CD8-positive, alpha-beta memory T cell (primary cell): ENCODE measurements at regions not wholly inside any gene's neighbourhood (a gene's known extent, or its start where the extent isn't known, plus 50 kb on each side); places are given as distances from the start of the nearest gene placed in this dataset.

Experiments used
- CTCF ChIA-PET: fragments of 350-600 bp; sonication (Branson Sonifier 250); formaldehyde crosslinking; loops from one replicate; lab custom pipeline; 2021; ENCODE audit warnings: antibody characterized with exemption; lab: Charles Lee
- POLR2A ChIA-PET: fragments of 350-600 bp; sonication (Branson Sonifier 250); formaldehyde crosslinking; loops from one replicate; lab custom pipeline; 2021; ENCODE audit warnings: antibody characterized with exemption; lab: Charles Lee
- DNase-seq, 5 donors: peaks; one replicate each; pipeline versions ENCODE4 v3.0.0 to v3.0.0-alpha.2; 2020 to 2022; ENCODE audit warnings: mixed read lengths in 1 of 5
- H3K27ac ChIP-seq: one replicate; pipeline ENCODE4 v1.7.0; 2013; ENCODE audit warnings: low read depth, mild to moderate bottlenecking, low read length, moderate library complexity
- H3K27me3 ChIP-seq: 2 replicates; pipeline ENCODE4 v1.7.0; 2013; ENCODE audit warnings: low read length, mild to moderate bottlenecking; ENCODE audit not compliant: insufficient read depth, poor library complexity, severe bottlenecking
- H3K36me3 ChIP-seq: 2 replicates; pipeline ENCODE4 v1.7.0; 2013; ENCODE audit warnings: mild to moderate bottlenecking, low read length, moderate library complexity; ENCODE audit not compliant: insufficient read depth
- H3K4me1 ChIP-seq: 2 replicates; pipeline ENCODE4 v1.7.0; 2013; ENCODE audit warnings: mild to moderate bottlenecking, low read length, moderate library complexity; ENCODE audit not compliant: insufficient read depth
- H3K4me3 ChIP-seq: 2 replicates; pipeline ENCODE4 v1.7.0; 2013; ENCODE audit warnings: mild to moderate bottlenecking, low read length
- H3K9me3 ChIP-seq: 2 replicates; pipeline ENCODE4 v1.7.0; 2013; ENCODE audit warnings: mild to moderate bottlenecking, low read length
- H3K27ac Mint-ChIP-seq, 8 donors: one replicate each; pipeline ENCODE4 v1.8.0; 2020 to 2021; ENCODE audit warnings: mixed read lengths in 8 of 8, mild to moderate bottlenecking in 6 of 8, inconsistent platforms in 3 of 8, moderate library complexity in 3 of 8
- H3K27me3 Mint-ChIP-seq, 2 donors: one replicate each; pipeline ENCODE4 v1.8.0; 2020 to 2021; ENCODE audit warnings: mixed read lengths in 2 of 2, mild to moderate bottlenecking in 1 of 2, moderate library complexity in 1 of 2
- H3K36me3 Mint-ChIP-seq, 3 donors: one replicate each; pipeline ENCODE4 v1.8.0; 2020 to 2021; ENCODE audit warnings: mixed read lengths in 3 of 3, inconsistent platforms in 1 of 3, mild to moderate bottlenecking in 1 of 3
- H3K4me1 Mint-ChIP-seq, 3 donors: one replicate each; pipeline ENCODE4 v1.8.0; 2020 to 2021; ENCODE audit warnings: mixed read lengths in 3 of 3, inconsistent platforms in 1 of 3, mild to moderate bottlenecking in 1 of 3
- H3K4me3 Mint-ChIP-seq, 7 donors: one replicate each; pipeline ENCODE4 v1.8.0; 2020 to 2021; ENCODE audit warnings: mixed read lengths in 7 of 7, mild to moderate bottlenecking in 6 of 7, moderate library complexity in 4 of 7, inconsistent platforms in 2 of 7
- H3K9me3 Mint-ChIP-seq, 5 donors: one replicate each; pipeline ENCODE4 v1.8.0; 2020 to 2022; ENCODE audit warnings: mixed read lengths in 5 of 5, mild to moderate bottlenecking in 3 of 5, moderate library complexity in 2 of 5, inconsistent platforms in 1 of 5

GRCh38 chr16:22681554-22682291 lies 132.2 kb upstream of the HS3ST2 start:
- DNase-seq, result no peak
- H3K4me3 Mint-ChIP-seq, result no peak overlapping the region
- H3K36me3 Mint-ChIP-seq, result peaks cover 0 to 4% (median 0%) of the 10 kb centered on the region in 3 donors
- Histone ChIP-seq H3K27ac (no peak overlapping the region), H3K4me1 (no peaks in the 10 kb centered on the region), H3K36me3 (no peaks in the 10 kb centered on the region), H3K27me3 (no peaks in the 10 kb centered on the region), H3K4me3 (no peak overlapping the region), H3K9me3 (no peaks in the 10 kb centered on the region)
- H3K27ac Mint-ChIP-seq, result no peak overlapping the region
- H3K27me3 Mint-ChIP-seq, result peaks cover 13 to 22% of the 10 kb centered on the region in 2 donors
- peaks cover 0 to 3% (median 2%) of the 10 kb centered on the region in 5 donors for H3K9me3 Mint-ChIP-seq
- ChIA-PET POLR2A (no interaction called here), CTCF (no interaction called here)
- peaks cover 6 to 9% (median 9%) of the 10 kb centered on the region in 3 donors for H3K4me1 Mint-ChIP-seq

DNA sequence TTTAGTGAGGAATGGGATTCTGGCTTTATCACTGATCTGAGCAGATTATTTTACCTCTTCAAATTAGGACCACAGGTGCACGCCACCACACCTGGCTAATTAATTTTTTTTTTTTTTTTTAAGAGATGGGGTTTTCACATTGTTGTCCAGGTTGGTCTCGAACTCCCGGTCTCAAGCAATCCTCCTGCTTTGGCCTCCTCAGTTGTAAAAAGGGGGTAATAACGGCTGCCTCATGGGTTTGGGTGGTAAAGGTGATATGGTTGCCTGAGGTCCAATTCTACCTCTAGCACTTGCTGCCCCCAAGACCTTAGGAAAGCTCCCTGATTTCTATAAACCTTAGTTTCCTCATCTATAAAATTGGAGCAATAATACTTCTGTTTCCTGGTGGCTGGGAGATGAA lies 130.7 kb upstream of the HS3ST2 start:
- Mint-ChIP-seq H3K4me3 (no peak overlapping the region), H3K27ac (no peak overlapping the region), H3K9me3 (peaks cover 3 to 10% (median 6%) of the 10 kb centered on the region in 5 donors), H3K36me3 (peaks cover 0 to 7% (median 0%) of the 10 kb centered on the region in 3 donors), H3K27me3 (peaks cover 10 to 20% of the 10 kb centered on the region in 2 donors), H3K4me1 (peaks cover 6 to 9% (median 9%) of the 10 kb centered on the region in 3 donors)
- POLR2A ChIA-PET, result no interaction called here
- H3K27ac ChIP-seq, result no peak overlapping the region
- CTCF ChIA-PET, result no interaction called here
- no peaks in the 10 kb centered on the region for H3K4me1 ChIP-seq
- DNase-seq, result no peak
- H3K27me3 ChIP-seq, result no peaks in the 10 kb centered on the region
- no peaks in the 10 kb centered on the region for H3K36me3 ChIP-seq
- no peak overlapping the region for H3K4me3 ChIP-seq
- H3K9me3 ChIP-seq, result no peaks in the 10 kb centered on the region

DNA sequence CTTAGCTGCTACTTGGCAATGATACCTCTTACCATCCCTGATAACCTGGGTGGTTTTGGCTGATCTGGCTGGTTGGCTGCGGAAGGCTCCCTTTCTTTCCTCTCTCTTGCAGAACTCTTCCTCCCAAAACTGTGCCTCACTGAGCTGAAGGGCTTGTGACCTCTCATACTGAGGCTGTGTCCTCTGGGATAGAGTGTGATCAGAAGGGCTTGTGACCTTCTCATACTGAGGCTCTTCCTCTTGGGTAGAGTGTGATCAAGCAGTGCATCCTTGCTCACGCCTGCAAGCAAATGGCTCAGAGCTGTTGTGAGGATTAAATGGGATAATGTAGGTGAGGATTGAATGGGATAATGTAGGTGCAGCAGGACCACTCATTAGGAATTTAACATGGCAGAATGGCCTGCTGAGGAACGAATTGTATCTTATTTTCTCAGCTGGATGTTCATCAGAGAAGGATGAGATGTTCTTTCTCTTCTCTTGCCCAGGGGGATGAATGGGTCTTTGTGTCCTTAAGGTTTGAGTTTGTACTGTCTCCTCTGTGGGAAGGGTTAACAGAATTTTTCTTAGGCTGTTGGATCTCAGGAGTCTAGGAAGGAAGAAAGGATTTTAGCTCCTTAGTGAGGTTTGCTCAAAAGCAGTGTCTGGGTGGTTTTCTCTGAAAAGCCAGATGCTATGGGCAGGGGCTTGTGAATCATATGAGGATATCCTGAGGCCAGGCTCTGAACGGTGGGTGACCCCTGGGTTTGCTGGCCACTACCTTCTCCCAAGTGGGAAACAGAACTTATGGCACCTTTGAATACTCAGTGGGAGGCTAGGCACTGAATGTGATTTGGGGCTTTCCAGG lies 130.0 kb upstream of the HS3ST2 start:
- H3K27ac ChIP-seq, result no peak overlapping the region
- H3K4me1 Mint-ChIP-seq, result peaks cover 6 to 9% (median 9%) of the 10 kb centered on the region in 3 donors
- peaks cover 3 to 10% (median 6%) of the 10 kb centered on the region in 5 donors for H3K9me3 Mint-ChIP-seq
- H3K9me3 ChIP-seq, result no peaks in the 10 kb centered on the region
- no peak overlapping the region for H3K4me3 ChIP-seq
- POLR2A ChIA-PET, result no interaction called here
- DNase-seq, result no peak
- no peaks in the 10 kb centered on the region for H3K36me3 ChIP-seq
- peaks cover 10 to 22% of the 10 kb centered on the region in 2 donors for H3K27me3 Mint-ChIP-seq
- peaks cover 0 to 7% (median 0%) of the 10 kb centered on the region in 3 donors for H3K36me3 Mint-ChIP-seq
- H3K27ac Mint-ChIP-seq, result no peak overlapping the region
- no peak overlapping the region for H3K4me3 Mint-ChIP-seq
- H3K4me1 ChIP-seq, result no peaks in the 10 kb centered on the region
- H3K27me3 ChIP-seq, result no peaks in the 10 kb centered on the region
- CTCF ChIA-PET, result no interaction called here

- Histone ChIP-seq H3K4me3 (no peak overlapping the region), H3K27me3 (no peaks in the 10 kb centered on the region), H3K4me1 (no peaks in the 10 kb centered on the region), H3K36me3 (no peaks in the 10 kb centered on the region), H3K9me3 (no peaks in the 10 kb centered on the region), H3K27ac (no peak overlapping the region)
- Mint-ChIP-seq H3K36me3 (peaks cover 0 to 7% (median 0%) of the 10 kb centered on the region in 3 donors), H3K4me3 (peak overlapping the region in 1 of 7 donors; percentile 8), H3K27ac (no peak overlapping the region), H3K4me1 (peaks cover 6 to 9% (median 9%) of the 10 kb centered on the region in 3 donors), H3K9me3 (peaks cover 3 to 10% (median 6%) of the 10 kb centered on the region in 5 donors), H3K27me3 (peaks cover 10 to 22% of the 10 kb centered on the region in 2 donors)
- ChIA-PET POLR2A (no interaction called here), CTCF (no interaction called here)
- no peak for DNase-seq
These were observed 129.1 kb upstream of the HS3ST2 start for GRCh38 chr16:22684574-22685458.

DNA sequence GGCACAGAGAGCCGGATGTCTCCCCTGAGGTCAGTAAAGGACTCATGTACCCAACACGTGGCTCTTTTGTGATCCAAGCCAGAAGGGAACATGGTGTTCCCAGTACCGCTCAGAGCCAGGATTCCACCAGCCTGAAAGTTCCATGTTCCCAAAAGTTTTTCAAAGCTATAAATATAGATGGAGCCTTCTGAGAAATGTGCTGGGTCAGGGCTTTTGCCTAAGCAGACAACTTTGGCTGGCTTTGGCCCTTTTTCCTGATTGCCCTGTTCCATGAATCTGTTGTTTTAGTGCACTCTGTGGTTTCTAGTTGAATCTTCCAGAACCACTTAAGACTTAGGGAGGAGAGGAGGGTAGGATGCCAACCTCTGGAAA lies 128.5 kb upstream of the HS3ST2 start:
- peaks cover 3 to 10% (median 6%) of the 10 kb centered on the region in 5 donors for H3K9me3 Mint-ChIP-seq
- ChIA-PET POLR2A (no interaction called here), CTCF (no interaction called here)
- H3K27ac Mint-ChIP-seq, result no peak overlapping the region
- Histone ChIP-seq H3K27ac (no peak overlapping the region), H3K27me3 (no peaks in the 10 kb centered on the region), H3K4me1 (no peaks in the 10 kb centered on the region), H3K9me3 (no peaks in the 10 kb centered on the region), H3K36me3 (no peaks in the 10 kb centered on the region), H3K4me3 (no peak overlapping the region)
- DNase-seq, result no peak
- H3K4me1 Mint-ChIP-seq, result peaks cover 6 to 9% (median 9%) of the 10 kb centered on the region in 3 donors
- peaks cover 0 to 7% (median 0%) of the 10 kb centered on the region in 3 donors for H3K36me3 Mint-ChIP-seq
- H3K4me3 Mint-ChIP-seq, result no peak overlapping the region
- H3K27me3 Mint-ChIP-seq, result peaks cover 10 to 22% of the 10 kb centered on the region in 2 donors

DNA sequence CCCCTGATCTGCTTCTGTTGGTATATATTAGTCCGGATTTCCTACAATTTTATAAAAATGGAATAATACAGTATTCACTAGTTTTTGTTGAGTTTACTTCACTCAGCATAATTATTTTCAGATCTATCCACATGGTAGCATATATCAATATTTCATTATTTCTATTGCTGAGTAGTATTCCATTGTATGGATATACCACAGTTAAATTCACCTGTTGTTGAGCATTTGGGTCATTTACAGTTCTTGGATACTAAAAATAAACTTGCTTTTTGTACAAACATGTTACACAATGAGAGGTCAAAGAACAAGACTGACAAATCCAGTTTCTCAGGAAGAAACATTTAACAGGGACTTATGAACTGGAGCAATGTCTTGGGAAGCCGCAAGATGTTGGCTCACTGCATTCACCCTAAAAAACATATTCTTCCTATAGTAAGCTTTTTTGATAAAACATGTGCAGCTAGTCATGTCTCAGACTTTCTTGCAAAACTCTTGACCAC lies 126.9 kb upstream of the HS3ST2 start:
- peaks cover 0 to 7% (median 0%) of the 10 kb centered on the region in 3 donors for H3K36me3 Mint-ChIP-seq
- CTCF ChIA-PET, result no interaction called here
- Histone ChIP-seq H3K27ac (no peak overlapping the region), H3K4me1 (no peaks in the 10 kb centered on the region), H3K9me3 (no peaks in the 10 kb centered on the region), H3K36me3 (no peaks in the 10 kb centered on the region), H3K4me3 (no peak overlapping the region), H3K27me3 (no peaks in the 10 kb centered on the region)
- no peak for DNase-seq
- peaks cover 6 to 9% (median 9%) of the 10 kb centered on the region in 3 donors for H3K4me1 Mint-ChIP-seq
- H3K27ac Mint-ChIP-seq, result no peak overlapping the region
- peaks cover 10 to 16% of the 10 kb centered on the region in 2 donors for H3K27me3 Mint-ChIP-seq
- no peak overlapping the region for H3K4me3 Mint-ChIP-seq
- peaks cover 3 to 10% (median 6%) of the 10 kb centered on the region in 5 donors for H3K9me3 Mint-ChIP-seq
- POLR2A ChIA-PET, result no interaction called here

DNA sequence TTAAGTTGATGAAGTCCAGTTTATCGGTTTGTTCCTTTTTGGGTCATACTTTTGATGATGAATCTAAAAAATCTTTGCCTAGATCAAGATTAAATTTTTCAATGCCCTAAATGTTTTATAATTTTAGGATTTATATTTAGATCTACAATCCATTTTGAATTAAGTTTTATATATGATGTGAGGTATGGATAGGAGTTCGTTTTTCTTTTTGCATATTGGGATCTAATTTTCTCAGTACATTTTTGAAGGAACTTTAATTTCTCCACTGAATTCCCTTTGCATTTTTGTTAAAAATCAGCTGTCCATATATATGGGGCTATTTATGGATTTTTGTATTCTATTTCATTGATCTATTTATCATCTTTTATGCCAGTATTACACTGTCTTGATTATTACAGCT lies 125.5 kb upstream of the HS3ST2 start:
- peaks cover 3 to 9% of the 10 kb centered on the region in 2 donors for H3K27me3 Mint-ChIP-seq
- H3K36me3 Mint-ChIP-seq, result peaks cover 0 to 7% (median 0%) of the 10 kb centered on the region in 3 donors
- Histone ChIP-seq H3K36me3 (no peaks in the 10 kb centered on the region), H3K4me1 (no peaks in the 10 kb centered on the region), H3K27me3 (no peaks in the 10 kb centered on the region), H3K9me3 (no peaks in the 10 kb centered on the region), H3K4me3 (no peak overlapping the region), H3K27ac (no peak overlapping the region)
- peaks cover 6 to 9% (median 9%) of the 10 kb centered on the region in 3 donors for H3K4me1 Mint-ChIP-seq
- ChIA-PET CTCF (no interaction called here), POLR2A (no interaction called here)
- H3K9me3 Mint-ChIP-seq, result peaks cover 3 to 10% (median 6%) of the 10 kb centered on the region in 5 donors
- no peak overlapping the region for H3K27ac Mint-ChIP-seq
- no peak overlapping the region for H3K4me3 Mint-ChIP-seq
- DNase-seq, result no peak
